Psoas muscle (tissue), 7 donors: ENCODE measurements at regions not wholly inside any gene's neighbourhood (a gene's known extent, or its start where the extent isn't known, plus 50 kb on each side); places are given as distances from the start of the nearest gene placed in this dataset.

Source experiments
- ATAC-seq, 4 donors: fragments of 200-7000 bp; cut with Tn5 transposase; one replicate each; pipeline ENCODE4 v1.9.1; 2020; ENCODE audit warnings: moderate library complexity in 3 of 4, mild to moderate bottlenecking in 2 of 4
- DNase-seq, 2 donors: peaks; one replicate each; pipeline ENCODE4 v3.0.0-alpha.2; 2020
- H3K27ac ChIP-seq: fragments of 200-600 bp; one replicate; pipeline ENCODE4 v1.8.0; 2022
- H3K27me3 ChIP-seq, 3 donors: fragments of 200-600 bp in 1 of 3; one replicate each; pipeline versions ENCODE4 v1.6.1 to v1.8.0; 2013 to 2022; ENCODE audit warnings: low read length in 2 of 3, mild to moderate bottlenecking in 2 of 3, moderate library complexity in 1 of 3; ENCODE audit not compliant: insufficient read depth in 3 of 3
- H3K36me3 ChIP-seq, 2 donors: fragments of 200-600 bp in 1 of 2; one replicate each; pipeline versions ENCODE4 v1.6.1 to v1.8.0; 2013 to 2022; ENCODE audit warnings: low read depth in 1 of 2, mild to moderate bottlenecking in 1 of 2, moderate library complexity in 1 of 2; ENCODE audit not compliant: insufficient read depth in 1 of 2
- H3K4me1 ChIP-seq: fragments of 200-600 bp; one replicate; pipeline ENCODE4 v1.8.0; 2022
- H3K4me3 ChIP-seq: fragments of 200-600 bp; one replicate; pipeline ENCODE4 v1.8.0; 2022; ENCODE audit warnings: mild to moderate bottlenecking
- H3K9me3 ChIP-seq: fragments of 200-600 bp; one replicate; pipeline ENCODE4 v1.8.0; 2022
- CTCF ChIP-seq: fragments of 200-600 bp; IDR thresholded peaks from one replicate; pipeline ENCODE4 v1.8.0; 2022; ENCODE audit warnings: antibody characterized with exemption
- WGBS, 3 donors: extraction: QIAGEN DNeasy Blood & Tissue Kit; methylation state at CpG; one replicate each; pipeline versions ENCODE4 v1.1.6 to v1.1.7; 2013; 5-methylcytosine and 5-hydroxymethylcytosine counted together
- intact Hi-C, 2 donors: fragments of 100-400 bp; cut with DNase I; formaldehyde crosslinking; loops; one replicate each; pipeline versions ENCODE4 v1.11.0 to v1.14.2; 2022
- donor health status: healthy with polysubstance abuse.
- donor health status: DM: no; HTN: no; CAD: no; lungs with moderate emphysema.
- donor health status: Bipolar disorder and iron deficiency.
- donor health status: healthy.
- donor health status: DM: yes; HTN: yes; CAD: no.
- donor health status: DM: no; HTN: no; CAD: no.
- donor health status: DM: yes; HTN: yes; CAD: no.

GRCh38 chr1:54486907-54487306 is 61.1 kb upstream of the ACOT11 start:
- peak overlapping the region; percentile 87 for H3K27ac ChIP-seq
- no peaks in the 10 kb centered on the region for H3K27me3 ChIP-seq
- no peak for TF ChIP-seq CTCF
- intact Hi-C loops: loop anchor here in 1 of 2 donors (5.0 kb wide), 1 partner anchor 215 kb away; no protein-coding TSS in a partner anchor
- DNase-seq (no peak), ATAC-seq (no peak)
- H3K36me3 ChIP-seq: no peaks in the 10 kb centered on the region
- peak overlapping the region; percentile 81 for H3K4me3 ChIP-seq
- H3K9me3 ChIP-seq: no peaks in the 10 kb centered on the region
- peaks cover 35% of the 10 kb centered on the region for H3K4me1 ChIP-seq
- WGBS, 3 donors: 68 to 81% (median 78%) methylated on average over 8 of the region's 8 CpGs

GRCh38 chr1:54485416-54485815 is 62.6 kb upstream of the ACOT11 start:
- TF ChIP-seq CTCF: no peak
- Histone ChIP-seq H3K4me1 (peaks cover 32% of the 10 kb centered on the region), H3K9me3 (no peaks in the 10 kb centered on the region), H3K4me3 (no peak overlapping the region), H3K27me3 (no peaks in the 10 kb centered on the region), H3K27ac (no peak overlapping the region), H3K36me3 (no peaks in the 10 kb centered on the region)
- intact Hi-C loops: loop anchor here in 1 of 2 donors (5.0 kb wide), 1 partner anchor 213 kb away; no protein-coding TSS in a partner anchor
- WGBS, 3 donors: 66 to 74% (median 69%) methylated on average over 5 of the region's 5 CpGs
- ATAC-seq (no peak), DNase-seq (no peak)

- 28 to 40% (median 29%) methylated on average over 11 of the region's 11 CpGs for whole genome bisulfite sequencing, 3 donors
- Histone ChIP-seq H3K27me3 (no peaks in the 10 kb centered on the region), H3K4me1 (peaks cover 29% of the 10 kb centered on the region), H3K9me3 (no peaks in the 10 kb centered on the region), H3K27ac (peak overlapping the region; percentile 64), H3K36me3 (no peaks in the 10 kb centered on the region), H3K4me3 (no peak overlapping the region)
- no peak for TF ChIP-seq CTCF
- intact Hi-C loops: loop anchor here in 1 of 2 donors (5.0 kb wide), 1 partner anchor 282 kb away; the partner anchor contains the start of genes CYB5RL and MRPL37
- ATAC-seq: peak in 3 of 4 donors; percentile 12 to 56 (median 27)
- DNase-seq: no peak
Measured at GRCh38 chr1:54483875-54484437, 64.1 kb upstream of the ACOT11 start.

- intact Hi-C loops: loop anchor here in 1 of 2 donors (5.0 kb wide), 1 partner anchor 279 kb away; the partner anchor contains the start of genes CYB5RL and MRPL37
- no peak for DNase-seq
Measured at GRCh38 chr1:54481201-54481884, 66.7 kb upstream of the ACOT11 start.

More at GRCh38 chr1:54481201-54481884, 66.7 kb upstream of the ACOT11 start:
- Histone ChIP-seq H3K36me3 (no peaks in the 10 kb centered on the region), H3K4me1 (peaks cover 18% of the 10 kb centered on the region), H3K27me3 (peaks cover 0 to 2% (median 0%) of the 10 kb centered on the region in 3 donors), H3K4me3 (no peak overlapping the region), H3K9me3 (no peaks in the 10 kb centered on the region), H3K27ac (no peak overlapping the region)
- TF ChIP-seq CTCF: no peak
- 87 to 92% (median 91%) methylated on average over 5 of the region's 5 CpGs for WGBS, 3 donors
- no peak for ATAC-seq
